HAP-1 (cell line): ENCODE measurements at regions not wholly inside any gene's neighbourhood (a gene's known extent, or its start where the extent isn't known, plus 50 kb on each side); places are given as distances from the start of the nearest gene placed in this dataset.
"Not testable (repeated sequence)": the region's sequence is repeated elsewhere in the genome, so short reads cannot be mapped to it uniquely, and the experiment has no call there.

Source experiments
- DNase-seq, 2 experiments: peaks; one replicate each; pipeline ENCODE4 v3.0.0-alpha.2; 2016 to 2020; ENCODE audit warnings: low spot score in 2 of 2
- H3K27me3 ChIP-seq: fragments of 250-450 bp; sonication (Bioruptor Pico); 2 replicates; pipeline ENCODE4 v1.5.1; 2020; ENCODE audit warnings: low read depth, mild to moderate bottlenecking, moderate library complexity
- H3K36me3 ChIP-seq: fragments of 250-450 bp; sonication (Bioruptor Pico); replicated peaks from 2 replicates; pipeline ENCODE4 v1.5.1; 2020; ENCODE audit warnings: mild to moderate bottlenecking
- H3K4me1 ChIP-seq: fragments of 250-450 bp; sonication (Bioruptor Pico); 2 replicates; pipeline ENCODE4 v1.5.1; 2020; ENCODE audit warnings: mild to moderate bottlenecking
- H3K4me3 ChIP-seq: fragments of 250-450 bp; sonication (Bioruptor Pico); 2 replicates; pipeline ENCODE4 v1.5.1; 2020; ENCODE audit warnings: mild to moderate bottlenecking, moderate library complexity
- H3K9me3 ChIP-seq: fragments of 250-450 bp; sonication (Bioruptor Pico); 2 replicates; pipeline ENCODE4 v1.5.1; 2020; ENCODE audit warnings: mild to moderate bottlenecking, moderate library complexity
- in situ Hi-C: fragments of 300-500 bp; cut with MboI; formaldehyde crosslinking; loops from 3 replicates; pipeline ENCODE4 v1.14.3; 2020; ENCODE audit warnings: low sequenced_read_pairs, inconsistent platforms, mixed read lengths

DNA sequence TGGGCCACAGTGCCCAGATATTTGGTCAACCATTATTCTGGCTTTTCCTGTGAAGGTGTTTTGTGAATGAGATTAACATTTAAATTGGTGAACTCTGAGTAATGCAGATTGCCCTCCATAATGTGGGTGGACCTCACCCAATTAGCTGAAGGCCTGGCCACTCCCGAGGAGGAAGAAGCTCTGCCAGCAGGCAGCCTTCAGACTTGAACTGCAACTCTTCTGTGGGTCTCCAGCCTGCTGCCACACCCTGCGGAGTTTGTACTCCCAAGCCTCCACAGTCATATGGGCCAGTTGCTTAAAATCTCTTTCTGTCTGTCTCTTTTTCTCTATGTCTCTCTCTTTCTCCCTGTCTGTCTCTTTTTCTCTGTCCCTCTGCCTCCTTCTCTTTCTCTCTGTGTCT lies 262.7 kb downstream of the MYCN start:
- no peak for DNase-seq
- Histone ChIP-seq H3K9me3 (no peaks in the 10 kb centered on the region), H3K4me3 (no peak overlapping the region), H3K36me3 (no peaks in the 10 kb centered on the region), H3K27me3 (no peaks in the 10 kb centered on the region), H3K4me1 (no peaks in the 10 kb centered on the region)
- in situ Hi-C loops = no loop called here

- Histone ChIP-seq H3K9me3 (no peaks in the 10 kb centered on the region), H3K4me1 (no peaks in the 10 kb centered on the region), H3K27me3 (no peaks in the 10 kb centered on the region), H3K4me3 (no peak overlapping the region), H3K36me3 (no peaks in the 10 kb centered on the region)
- in situ Hi-C loops = no loop called here
- no peak for DNase-seq
Measured at GRCh38 chr2:16202266-16203020, 262.1 kb downstream of the MYCN start.

GRCh38 chr2:16201848-16202247 lies 261.5 kb downstream of the MYCN start:
- Histone ChIP-seq H3K4me3 (no peak overlapping the region), H3K36me3 (no peaks in the 10 kb centered on the region), H3K9me3 (no peaks in the 10 kb centered on the region), H3K4me1 (no peaks in the 10 kb centered on the region), H3K27me3 (no peaks in the 10 kb centered on the region)
- DNase-seq = no peak
- in situ Hi-C loops = no loop called here

GRCh38 chr2:16200554-16201193 lies 260.3 kb downstream of the MYCN start:
- H3K9me3 ChIP-seq = no peaks in the 10 kb centered on the region
- no peaks in the 10 kb centered on the region for H3K36me3 ChIP-seq
- H3K4me1 ChIP-seq = no peaks in the 10 kb centered on the region
- H3K4me3 ChIP-seq = no peak overlapping the region
- no peaks in the 10 kb centered on the region for H3K27me3 ChIP-seq
- in situ Hi-C loops = no loop called here
- no peak for DNase-seq

- no peaks in the 10 kb centered on the region for H3K9me3 ChIP-seq
- no peak overlapping the region for H3K4me3 ChIP-seq
- no peaks in the 10 kb centered on the region for H3K36me3 ChIP-seq
- DNase-seq = no peak
- in situ Hi-C loops = no loop called here
- no peaks in the 10 kb centered on the region for H3K4me1 ChIP-seq
- no peaks in the 10 kb centered on the region for H3K27me3 ChIP-seq
Measured at GRCh38 chr2:16199882-16200553, 259.7 kb downstream of the MYCN start.

DNA sequence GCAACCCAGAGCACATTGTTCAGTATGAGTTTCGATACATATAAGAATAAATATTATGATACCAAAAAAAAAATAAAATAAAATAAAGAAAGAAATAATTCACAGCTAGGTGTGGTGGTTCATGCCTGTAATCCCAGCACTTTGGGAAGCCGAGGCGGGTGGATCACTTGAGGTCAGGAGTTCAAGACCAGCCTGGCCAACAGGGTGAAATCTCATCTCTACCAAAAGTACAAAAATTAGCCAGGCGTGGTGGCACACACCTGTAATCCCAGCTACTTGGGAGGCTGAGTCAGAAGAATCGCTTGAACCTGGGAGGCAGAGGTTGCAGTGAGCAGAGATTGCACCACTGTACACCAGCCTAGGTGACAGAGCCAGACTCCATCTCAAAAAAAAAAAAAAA lies 258.9 kb downstream of the MYCN start:
- H3K4me1 ChIP-seq, in situ Hi-C loops, H3K9me3 ChIP-seq, H3K36me3 ChIP-seq, H3K27me3 ChIP-seq, DNase-seq, H3K4me3 ChIP-seq: not testable (repeated sequence)

GRCh38 chr2:16198166-16198912 lies 258.0 kb downstream of the MYCN start:
- no peak overlapping the region for H3K4me3 ChIP-seq
- no peaks in the 10 kb centered on the region for H3K27me3 ChIP-seq
- DNase-seq = no peak
- H3K36me3 ChIP-seq = no peaks in the 10 kb centered on the region
- H3K9me3 ChIP-seq = no peaks in the 10 kb centered on the region
- in situ Hi-C loops = no loop called here
- H3K4me1 ChIP-seq = no peaks in the 10 kb centered on the region

DNA sequence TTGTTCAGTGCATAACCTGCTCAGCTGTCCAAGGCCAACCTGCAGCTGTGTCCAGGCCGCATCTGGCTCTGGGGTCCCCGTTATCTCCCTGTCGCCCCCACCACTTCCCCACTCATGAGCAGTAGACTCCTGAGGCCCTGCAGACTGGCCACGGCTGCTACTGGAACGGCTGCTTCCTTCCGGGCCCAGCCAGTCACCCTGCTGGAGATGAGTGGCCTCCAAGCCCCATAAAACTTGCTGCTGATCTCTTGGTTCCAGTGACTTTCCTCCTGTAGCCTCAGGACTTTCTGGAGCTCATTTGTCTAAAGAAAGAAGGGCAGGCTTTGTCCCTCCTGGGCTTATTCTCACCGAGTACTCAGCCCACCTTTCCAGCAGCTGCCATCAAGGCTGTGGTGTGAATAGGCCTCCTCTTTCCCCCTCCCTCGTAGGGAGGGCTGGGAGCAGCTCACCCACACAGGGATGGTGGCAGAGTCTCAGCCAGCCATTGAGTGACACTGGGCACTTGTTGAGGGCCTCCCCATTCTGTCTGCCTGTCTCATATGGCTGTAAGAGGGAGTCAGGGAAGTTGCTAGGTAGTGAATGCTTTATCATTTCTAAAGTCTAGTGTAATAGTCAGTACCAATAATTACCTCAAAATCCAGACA lies 257.3 kb downstream of the MYCN start:
- H3K9me3 ChIP-seq = no peaks in the 10 kb centered on the region
- H3K4me3 ChIP-seq = no peak overlapping the region
- H3K4me1 ChIP-seq = no peaks in the 10 kb centered on the region
- DNase-seq = no peak
- in situ Hi-C loops = no loop called here
- H3K36me3 ChIP-seq = no peaks in the 10 kb centered on the region
- H3K27me3 ChIP-seq = no peaks in the 10 kb centered on the region

- DNase-seq = peak in 1 of 2 experiments; percentile 18
- H3K4me3 ChIP-seq = no peak overlapping the region
- no peaks in the 10 kb centered on the region for H3K36me3 ChIP-seq
- no peaks in the 10 kb centered on the region for H3K27me3 ChIP-seq
- H3K4me1 ChIP-seq = no peaks in the 10 kb centered on the region
- in situ Hi-C loops = no loop called here
- H3K9me3 ChIP-seq = no peaks in the 10 kb centered on the region
Measured at GRCh38 chr2:16196687-16197503, 256.5 kb downstream of the MYCN start.

DNA sequence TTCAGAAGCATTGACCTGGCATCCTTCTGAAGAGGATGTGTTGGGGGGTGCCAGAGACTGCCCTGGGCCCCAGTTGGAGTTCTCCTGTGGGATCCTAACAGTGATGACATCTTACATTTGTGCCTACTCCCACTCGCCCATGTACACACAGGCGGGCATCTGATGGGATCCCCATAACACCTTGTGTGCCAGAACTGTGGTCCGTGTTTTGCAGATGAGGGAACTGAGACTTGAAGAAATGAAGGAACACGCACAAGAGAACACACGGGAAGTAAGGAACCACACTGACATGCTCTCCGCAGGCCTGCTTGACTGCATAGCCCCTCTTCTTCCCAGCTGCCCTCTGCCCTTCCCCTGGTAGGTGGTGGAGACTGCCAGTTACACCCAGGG lies 255.3 kb downstream of the MYCN start:
- Histone ChIP-seq H3K9me3 (no peaks in the 10 kb centered on the region), H3K27me3 (no peaks in the 10 kb centered on the region), H3K4me1 (no peaks in the 10 kb centered on the region), H3K36me3 (no peaks in the 10 kb centered on the region), H3K4me3 (no peak overlapping the region)
- DNase-seq = no peak
- in situ Hi-C loops = no loop called here

DNA sequence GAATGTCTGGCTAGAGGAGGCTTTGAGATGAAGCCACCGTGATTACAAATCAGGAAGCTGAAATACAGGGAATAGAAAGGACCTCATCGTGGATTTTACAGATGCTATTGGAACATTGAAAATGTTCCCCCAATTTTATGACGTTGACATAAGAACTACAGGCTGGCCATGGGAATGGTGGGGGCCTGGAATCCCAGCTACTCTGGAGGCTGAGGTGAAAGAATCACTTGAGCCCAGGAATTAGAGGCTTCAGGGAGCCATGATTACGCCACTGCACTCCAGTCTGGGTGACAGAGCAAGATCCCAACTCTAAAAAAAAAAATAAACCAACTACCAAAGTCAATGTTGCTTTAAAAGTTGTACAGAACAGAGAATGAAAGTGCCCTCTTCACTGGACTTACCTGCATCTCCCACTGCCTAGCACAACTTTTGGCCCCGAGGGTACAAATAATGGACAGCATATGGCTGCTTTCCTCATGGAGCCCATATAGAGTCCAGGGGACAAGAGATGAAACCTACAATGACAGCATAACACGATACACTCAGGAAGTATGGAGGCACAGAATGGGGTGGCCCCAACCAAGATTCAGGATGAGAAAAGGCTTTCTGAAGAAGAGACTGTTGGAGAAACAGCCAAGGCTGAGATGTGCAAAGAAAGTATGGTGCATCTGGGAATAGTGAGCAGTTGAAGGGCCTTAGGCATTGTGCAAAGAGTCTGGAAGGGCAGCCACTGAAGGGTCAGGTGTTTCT lies 254.8 kb downstream of the MYCN start:
- Histone ChIP-seq H3K4me1 (no peaks in the 10 kb centered on the region), H3K27me3 (no peaks in the 10 kb centered on the region), H3K4me3 (no peak overlapping the region), H3K36me3 (no peaks in the 10 kb centered on the region), H3K9me3 (no peaks in the 10 kb centered on the region)
- in situ Hi-C loops = no loop called here
- DNase-seq = no peak

- Histone ChIP-seq H3K9me3 (no peaks in the 10 kb centered on the region), H3K4me1 (no peaks in the 10 kb centered on the region), H3K4me3 (no peak overlapping the region), H3K36me3 (no peaks in the 10 kb centered on the region), H3K27me3 (no peaks in the 10 kb centered on the region)
- DNase-seq = no peak
- in situ Hi-C loops = no loop called here
Measured at GRCh38 chr2:16194530-16194929, 254.2 kb downstream of the MYCN start.
